HEK293T (cell line): ENCODE measurements at regions not wholly inside any gene's neighbourhood (a gene's known extent, or its start where the extent isn't known, plus 50 kb on each side); places are given as distances from the start of the nearest gene placed in this dataset.

Source experiments
- CTCF ChIA-PET: fragments of 350-600 bp; formaldehyde crosslinking; extraction: SDS; loops from one replicate; lab custom pipeline; 2021; ENCODE audit warnings: antibody characterized with exemption, inconsistent platforms; lab: Yijun Ruan, JAX
- POLR2A ChIA-PET: fragments of 350-600 bp; formaldehyde crosslinking; extraction: SDS; loops from one replicate; lab custom pipeline; 2020; ENCODE audit warnings: antibody characterized with exemption, inconsistent platforms; lab: Yijun Ruan, JAX
- DNase-seq: peaks from one replicate; pipeline ENCODE4 v3.0.0; 2012; ENCODE audit warnings: mixed read lengths; ENCODE audit errors: extremely low spot score
- ARNT ChIP-seq: fragments of 450-650 bp; IDR thresholded peaks from 2 replicates; pipeline ENCODE4 v1.6.1; 2017; ENCODE audit warnings: mild to moderate bottlenecking
- BHLHE40 ChIP-seq: fragments of 450-650 bp; IDR thresholded peaks from 2 replicates; pipeline ENCODE4 v1.6.1; 2016; ENCODE audit warnings: mild to moderate bottlenecking, moderate library complexity, borderline replicate concordance
- CTBP1 ChIP-seq: fragments of 450-650 bp; IDR thresholded peaks from 2 replicates; pipeline ENCODE4 v1.6.1; 2016; ENCODE audit warnings: borderline replicate concordance
- ELF4 ChIP-seq: fragments of 450-650 bp; IDR thresholded peaks from 2 replicates; pipeline ENCODE4 v1.6.1; 2017; ENCODE audit warnings: antibody characterized with exemption
- FOXA1 ChIP-seq: fragments of 450-650 bp; IDR thresholded peaks from 2 replicates; pipeline ENCODE4 v1.6.1; 2016; ENCODE audit warnings: mild to moderate bottlenecking
- FOXK2 ChIP-seq: fragments of 450-650 bp; IDR thresholded peaks from 2 replicates; pipeline ENCODE4 v1.6.1; 2016; ENCODE audit warnings: mild to moderate bottlenecking
- FOXM1 ChIP-seq: fragments of 450-650 bp; IDR thresholded peaks from 2 replicates; pipeline ENCODE4 v1.6.1; 2017; ENCODE audit warnings: mild to moderate bottlenecking, borderline replicate concordance
- HDGF ChIP-seq: fragments of 450-650 bp; IDR thresholded peaks from 2 replicates; pipeline ENCODE4 v1.6.1; 2017; ENCODE audit warnings: antibody characterized with exemption, borderline replicate concordance
- L3MBTL2 ChIP-seq: fragments of 450-650 bp; conservative IDR thresholded peaks from 2 replicates; pipeline ENCODE4 v1.6.1; 2016; ENCODE audit warnings: mild to moderate bottlenecking
- LEF1 ChIP-seq: fragments of 450-650 bp; IDR thresholded peaks from 2 replicates; pipeline ENCODE4 v1.6.1; 2017; ENCODE audit warnings: mild to moderate bottlenecking, borderline replicate concordance
- NFRKB ChIP-seq: fragments of 450-650 bp; IDR thresholded peaks from 2 replicates; pipeline ENCODE4 v1.6.1; 2016; ENCODE audit warnings: mild to moderate bottlenecking, moderate library complexity
- SP1 ChIP-seq: fragments of 450-650 bp; IDR thresholded peaks from 2 replicates; pipeline ENCODE4 v1.6.1; 2017
- SUZ12 ChIP-seq: fragments of 450-650 bp; IDR thresholded peaks from 2 replicates; pipeline ENCODE4 v1.6.1; 2016; ENCODE audit warnings: mild to moderate bottlenecking
- TARDBP ChIP-seq: fragments of 450-650 bp; IDR thresholded peaks from 2 replicates; pipeline ENCODE4 v1.6.1; 2016
- ZNF384 ChIP-seq: fragments of 450-650 bp; IDR thresholded peaks from 2 replicates; pipeline ENCODE4 v1.6.1; 2016
- TF ChIP-seq, protein P1 (sequence below): fragments of 450-650 bp; IDR thresholded peaks from 2 replicates; pipeline ENCODE4 v1.6.1; 2016

DNA sequence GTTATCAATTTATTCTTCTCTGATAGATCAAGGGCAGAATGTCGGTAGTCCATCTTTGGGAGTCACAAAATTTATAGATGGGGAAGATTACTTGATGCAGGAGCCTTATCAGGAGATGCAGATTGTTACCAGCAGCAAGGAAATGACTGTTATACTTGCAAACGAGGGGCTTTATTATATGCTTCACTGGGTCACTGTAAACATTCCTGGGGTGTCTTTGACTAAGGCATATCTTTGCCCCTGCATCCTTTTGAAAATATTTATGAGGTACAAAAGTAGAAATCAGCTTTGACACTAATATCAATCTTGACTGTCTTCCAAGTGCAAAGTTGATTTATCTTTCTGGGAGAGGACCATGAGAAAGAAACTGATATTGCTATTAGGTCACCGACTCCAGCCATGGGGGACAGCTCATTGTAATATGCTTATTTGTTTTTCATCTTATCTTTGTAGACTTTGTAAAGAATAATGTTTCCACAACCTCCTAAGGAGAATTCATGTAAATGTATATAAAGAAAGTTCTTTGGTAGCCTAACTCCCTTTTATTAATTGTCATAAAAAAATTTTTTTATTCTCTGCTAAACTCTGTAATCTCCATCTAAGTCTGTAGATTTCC, 177.3 kb upstream of the EMCN start:
- no peak for DNase-seq
- ChIA-PET POLR2A (no interaction called here), CTCF (interaction anchor here (0.5 kb wide), 1 partner anchor 1826 kb away, joined by 4 read pairs; no protein-coding TSS in a partner anchor)
- TF ChIP-seq, protein P1, sequence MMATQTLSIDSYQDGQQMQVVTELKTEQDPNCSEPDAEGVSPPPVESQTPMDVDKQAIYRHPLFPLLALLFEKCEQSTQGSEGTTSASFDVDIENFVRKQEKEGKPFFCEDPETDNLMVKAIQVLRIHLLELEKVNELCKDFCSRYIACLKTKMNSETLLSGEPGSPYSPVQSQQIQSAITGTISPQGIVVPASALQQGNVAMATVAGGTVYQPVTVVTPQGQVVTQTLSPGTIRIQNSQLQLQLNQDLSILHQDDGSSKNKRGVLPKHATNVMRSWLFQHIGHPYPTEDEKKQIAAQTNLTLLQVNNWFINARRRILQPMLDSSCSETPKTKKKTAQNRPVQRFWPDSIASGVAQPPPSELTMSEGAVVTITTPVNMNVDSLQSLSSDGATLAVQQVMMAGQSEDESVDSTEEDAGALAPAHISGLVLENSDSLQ: no peak
- TF ChIP-seq ZNF384: no peak
- no peak for TF ChIP-seq NFRKB
- TF ChIP-seq ELF4: no peak
- TF ChIP-seq L3MBTL2: no peak
- no peak for TF ChIP-seq TARDBP
- TF ChIP-seq SUZ12: no peak
- TF ChIP-seq HDGF: no peak
- no peak for TF ChIP-seq FOXM1
- no peak for TF ChIP-seq LEF1

DNA sequence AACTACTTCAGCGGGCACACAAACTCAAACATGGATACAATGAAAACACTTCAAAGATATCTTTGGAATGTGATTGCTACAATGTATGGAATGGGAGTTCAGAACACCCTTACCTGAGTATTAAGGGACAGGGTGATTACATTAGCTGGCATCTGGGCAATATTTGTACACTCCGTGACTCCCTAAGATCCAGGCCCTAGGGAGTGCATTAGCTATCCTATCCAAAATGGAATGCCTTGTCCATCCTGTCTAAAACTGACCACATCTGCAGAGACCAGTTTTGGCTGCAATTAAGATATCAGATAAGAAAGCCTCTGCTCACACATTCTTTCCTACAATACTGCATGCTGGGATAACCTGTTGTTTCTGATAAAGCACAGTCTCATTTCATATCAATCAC, 176.6 kb upstream of the EMCN start:
- TF ChIP-seq HDGF (no peak), ARNT (no peak), TARDBP (no peak), SP1 (no peak), ZNF384 (no peak), SUZ12 (no peak)
- ChIA-PET CTCF (interaction anchor here (0.5 kb wide), 1 partner anchor 1826 kb away, joined by 4 read pairs; no protein-coding TSS in a partner anchor), POLR2A (no interaction called here)
- no peak for DNase-seq

DNA sequence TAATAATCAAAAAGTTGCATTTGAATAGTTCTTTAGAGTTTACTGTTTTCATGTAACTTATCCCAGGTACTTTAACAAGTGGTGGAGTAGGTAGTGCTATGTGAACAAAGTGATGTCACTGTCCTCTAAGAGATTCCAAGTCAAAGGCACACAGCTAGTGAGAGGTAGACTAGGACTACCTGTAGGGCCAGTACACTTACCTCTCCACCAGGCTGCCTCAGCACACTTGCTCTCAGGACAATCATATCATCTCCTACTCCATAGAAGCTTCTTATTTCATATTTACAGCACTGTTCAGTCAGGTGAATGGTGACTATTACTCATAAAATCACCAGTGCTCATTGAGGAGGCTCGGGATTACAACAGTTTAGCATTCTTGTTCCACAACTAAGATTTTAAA, 173.0 kb upstream of the EMCN start:
- DNase-seq: no peak
- ChIA-PET POLR2A (no interaction called here), CTCF (no interaction called here)
- TF ChIP-seq, protein P1: no peak
- TF ChIP-seq ELF4 (no peak), SP1 (no peak), L3MBTL2 (no peak)

DNA sequence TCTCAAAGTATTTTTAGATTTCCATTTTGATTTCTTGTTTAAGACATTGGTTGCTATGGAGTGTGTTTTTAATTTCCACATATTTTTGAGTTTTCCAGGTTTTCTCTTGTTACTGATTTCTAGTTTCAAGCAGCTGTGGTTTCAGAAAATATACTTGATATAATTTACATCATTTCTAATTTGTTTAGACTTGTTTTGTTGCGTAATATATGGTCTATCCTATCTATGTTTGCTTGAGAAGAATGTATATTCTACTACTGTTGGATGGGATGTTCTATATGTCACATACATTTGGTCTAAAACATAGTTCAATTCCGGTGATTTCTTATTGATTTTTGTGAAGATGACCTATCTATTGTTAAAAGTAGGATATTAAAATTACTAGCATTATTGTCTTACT, 170.5 kb upstream of the EMCN start:
- ChIA-PET CTCF (no interaction called here), POLR2A (no interaction called here)
- DNase-seq: no peak
- TF ChIP-seq NFRKB (no peak), ELF4 (no peak), LEF1 (no peak), SP1 (no peak), FOXA1 (no peak), L3MBTL2 (no peak), BHLHE40 (no peak), ZNF384 (no peak), SUZ12 (no peak), FOXM1 (no peak), FOXK2 (no peak), HDGF (no peak), ARNT (no peak), TARDBP (no peak), CTBP1 (no peak)
- TF ChIP-seq, protein P1: no peak

DNA sequence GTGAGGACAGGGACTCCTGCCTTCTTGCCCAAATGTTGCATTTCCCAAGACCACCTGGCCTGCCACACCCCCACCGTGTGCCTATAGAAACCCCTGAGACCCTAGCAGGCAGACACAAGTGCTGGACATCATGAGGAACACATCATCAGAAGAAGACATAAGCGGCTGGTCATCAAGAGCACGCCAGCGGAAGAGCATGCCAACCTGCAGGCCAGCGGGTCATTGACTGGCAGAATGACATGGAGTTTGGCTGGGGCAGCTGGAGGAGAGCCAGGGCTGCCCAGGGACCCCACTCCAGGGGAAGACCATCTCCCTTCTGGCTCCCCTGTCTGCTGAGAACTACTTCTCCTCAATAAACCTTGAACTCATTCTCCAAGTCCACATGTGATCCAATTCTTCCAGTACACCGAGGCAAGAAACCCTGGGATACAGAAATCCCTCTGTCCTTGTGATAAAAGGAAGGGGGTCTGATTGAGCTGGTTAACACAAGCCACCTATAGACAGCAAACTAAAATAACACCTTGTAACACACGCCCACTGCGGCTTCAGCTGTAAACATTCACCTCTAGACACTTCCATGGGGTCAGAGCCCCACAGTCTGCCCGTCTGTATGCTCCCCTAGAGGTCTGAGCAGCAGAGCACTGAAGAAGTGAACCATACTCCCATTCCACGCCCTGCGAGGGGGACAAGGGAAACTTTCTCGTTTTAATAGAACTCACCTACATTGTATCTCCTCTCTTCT, 164.8 kb upstream of the EMCN start:
- ChIA-PET CTCF (interaction anchor here (0.6 kb wide), 1 partner anchor 10 kb away, joined by 3 read pairs; no protein-coding TSS in a partner anchor), POLR2A (no interaction called here)
- no peak for DNase-seq
- TF ChIP-seq FOXM1: no peak
- no peak for TF ChIP-seq ELF4
- no peak for TF ChIP-seq BHLHE40
- no peak for TF ChIP-seq LEF1
- TF ChIP-seq ZNF384: no peak
- no peak for TF ChIP-seq FOXA1
- no peak for TF ChIP-seq TARDBP

DNA sequence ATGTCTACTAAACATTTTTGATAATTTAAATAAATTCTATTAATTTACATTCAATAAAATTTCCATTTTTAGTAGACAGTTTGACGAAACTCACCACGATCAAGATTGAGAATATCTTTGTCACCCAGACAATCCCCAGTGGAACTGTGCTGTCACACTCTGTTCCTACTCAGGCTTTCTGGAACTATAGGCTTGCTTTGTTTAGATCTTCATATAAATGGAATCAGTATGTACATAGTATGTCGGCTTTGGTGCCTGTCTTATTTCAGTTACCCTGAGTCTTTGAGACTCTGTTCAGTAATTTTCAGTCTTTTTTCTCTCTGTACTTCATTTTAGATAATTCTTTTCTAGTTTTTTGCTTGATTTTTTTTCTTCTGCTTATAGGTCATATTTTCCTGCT, 163.5 kb upstream of the EMCN start:
- TF ChIP-seq FOXM1 (no peak), CTBP1 (no peak), LEF1 (no peak), HDGF (no peak), FOXK2 (no peak), ZNF384 (no peak), ELF4 (no peak), L3MBTL2 (no peak), FOXA1 (no peak)
- TF ChIP-seq, protein P1: no peak
- no peak for DNase-seq
- ChIA-PET POLR2A (no interaction called here), CTCF (no interaction called here)
